HUDEP-2 (cell line): ENCODE measurements at regions not wholly inside any gene's neighbourhood (a gene's known extent, or its start where the extent isn't known, plus 50 kb on each side); places are given as distances from the start of the nearest gene placed in this dataset.

Experiments
- DNase-seq, 76 experiments: peaks; one replicate each; lab custom pipeline; 2025; ENCODE audit not compliant: unreplicated experiment in 76 of 76; lab: John Stamatoyannopoulos, UW

DNA sequence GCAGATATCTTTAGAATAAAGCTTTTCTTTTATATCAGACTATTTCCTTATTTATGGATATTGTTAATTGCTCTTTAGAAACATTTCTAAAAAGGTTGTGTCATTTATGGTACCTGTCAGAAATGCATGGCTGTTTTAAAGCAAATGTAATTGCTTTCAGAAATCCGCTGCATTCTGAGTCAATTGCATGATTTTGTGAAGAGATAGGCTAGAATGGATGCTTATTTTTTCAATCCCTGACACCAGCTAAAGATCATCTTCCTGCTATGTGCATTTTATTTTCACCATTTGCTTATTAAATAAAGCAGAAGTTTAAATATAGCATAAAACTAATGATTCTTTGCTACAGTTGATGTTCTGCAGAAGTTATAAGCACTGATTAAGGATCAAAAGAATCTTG is 170.2 kb upstream of the C9orf72 start:
- no peak for DNase-seq

GRCh38 chr9:27747450-27747849 is 174.2 kb upstream of the C9orf72 start:
- DNase-seq = no peak

- no peak for DNase-seq
These were observed 176.6 kb upstream of the C9orf72 start for GRCh38 chr9:27749838-27750237.

DNA sequence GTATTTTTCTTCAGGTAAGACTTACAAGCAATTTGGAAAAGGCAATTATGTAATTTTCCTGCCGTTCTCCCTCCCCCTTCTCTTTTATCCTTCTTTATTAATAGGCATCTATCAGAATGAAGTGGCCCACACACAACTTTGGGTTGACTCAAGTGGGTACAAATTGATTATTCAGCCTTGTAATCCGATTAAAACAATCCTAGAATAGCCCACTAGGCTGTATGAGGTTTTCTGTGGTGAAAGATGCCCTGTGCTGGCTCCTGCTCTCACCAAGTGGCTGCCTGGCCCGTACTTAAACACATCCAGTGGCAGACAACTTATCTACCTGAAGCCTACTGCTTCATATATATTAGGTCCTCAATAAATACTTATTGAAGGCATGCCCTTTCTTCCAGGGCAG is 177.3 kb upstream of the C9orf72 start:
- DNase-seq = no peak

DNA sequence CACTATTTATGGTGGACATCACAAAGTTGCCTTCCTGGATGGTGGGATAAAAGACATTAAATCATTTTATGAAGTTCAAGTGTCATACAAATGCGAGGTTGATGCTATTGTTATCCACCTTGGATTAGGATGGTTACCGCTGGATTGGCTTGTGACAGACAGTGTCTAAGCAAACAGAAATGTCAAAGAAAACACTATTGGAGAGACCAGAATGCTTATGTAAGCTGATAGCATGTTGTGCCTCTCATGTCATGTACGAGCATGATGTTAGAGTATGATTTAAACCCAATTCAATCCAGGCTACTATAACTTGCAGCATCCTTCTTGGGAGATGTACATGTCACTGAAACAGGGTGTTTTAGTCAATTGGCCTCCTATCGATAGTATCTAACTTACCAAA is 178.8 kb upstream of the C9orf72 start:
- no peak for DNase-seq

DNA sequence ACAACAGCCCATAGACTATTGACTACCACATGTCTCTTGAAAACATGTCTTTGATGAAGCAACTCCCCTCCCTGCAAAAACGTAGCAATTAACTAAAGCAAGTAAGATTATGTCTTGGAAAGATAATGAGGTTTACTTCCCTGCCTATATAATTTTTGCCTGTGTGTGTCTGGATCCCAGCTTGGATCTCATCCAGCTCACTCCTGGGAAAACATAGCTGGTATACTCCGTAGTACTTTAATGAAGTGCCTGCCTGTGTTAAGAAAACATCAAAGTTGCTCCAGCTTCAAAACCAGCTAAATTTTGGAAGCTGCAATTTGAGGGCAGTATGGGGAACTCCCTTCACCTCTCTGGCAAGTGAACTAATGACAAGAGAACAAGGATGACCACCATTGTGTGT is 182.6 kb upstream of the C9orf72 start:
- DNase-seq = no peak

DNA sequence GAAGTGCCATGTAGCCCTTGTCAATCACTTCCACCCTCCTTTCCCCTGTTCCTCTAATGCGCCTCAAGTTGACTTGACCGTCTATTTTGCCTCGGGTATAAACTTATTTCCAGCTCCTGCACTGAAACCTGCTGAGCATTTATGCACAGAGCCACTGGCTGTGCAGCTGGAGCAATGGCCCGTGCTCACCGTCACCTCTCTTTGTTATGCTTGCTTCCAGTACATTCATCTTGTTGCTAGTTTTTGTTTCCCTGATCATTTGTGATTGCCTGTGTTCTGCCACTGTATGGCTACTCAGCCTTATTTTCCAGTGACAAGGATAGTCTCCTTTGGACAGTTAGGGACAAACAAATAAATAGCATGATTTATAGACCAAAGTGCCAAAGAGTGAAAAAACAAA is 183.1 kb upstream of the C9orf72 start:
- no peak for DNase-seq

- no peak for DNase-seq
These were observed 190.6 kb upstream of the C9orf72 start for GRCh38 chr9:27763831-27764230.

DNA sequence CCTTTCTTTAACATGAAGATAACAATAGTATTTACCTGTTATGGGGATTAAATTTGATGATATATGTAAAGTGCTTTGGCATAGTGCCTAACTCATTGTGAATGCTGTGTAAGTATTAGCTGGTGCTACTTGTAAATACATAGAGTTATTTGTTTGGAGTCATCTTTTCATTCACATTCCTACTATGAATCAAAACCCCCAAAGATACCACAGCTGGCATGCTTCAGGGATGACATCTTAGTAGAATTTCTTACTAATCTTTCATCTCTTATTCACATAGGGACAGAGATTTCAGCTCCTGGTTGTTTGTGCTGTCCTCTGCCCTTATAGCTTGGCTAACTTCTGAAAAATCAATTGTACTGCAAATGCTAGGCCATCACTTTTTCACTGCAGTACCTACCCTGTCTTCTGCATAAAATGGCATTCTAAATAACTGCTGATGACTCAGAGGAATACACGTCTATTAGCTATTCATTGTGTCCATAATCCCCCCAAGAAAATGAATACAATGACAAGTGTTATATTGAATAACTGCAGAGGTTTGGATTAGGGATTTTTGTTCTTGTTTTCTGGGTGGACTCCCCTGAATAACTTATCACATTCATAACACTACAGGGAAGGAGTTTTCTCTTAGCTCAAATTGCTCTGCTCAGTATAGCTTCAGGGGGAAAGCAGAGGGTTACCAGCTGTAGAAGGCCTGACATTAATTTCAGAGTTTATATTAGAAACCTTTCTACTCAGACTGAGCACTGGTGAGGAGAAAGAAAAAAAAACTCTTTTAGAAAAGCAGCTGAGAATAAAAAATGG is 192.2 kb upstream of the C9orf72 start:
- no peak for DNase-seq

DNA sequence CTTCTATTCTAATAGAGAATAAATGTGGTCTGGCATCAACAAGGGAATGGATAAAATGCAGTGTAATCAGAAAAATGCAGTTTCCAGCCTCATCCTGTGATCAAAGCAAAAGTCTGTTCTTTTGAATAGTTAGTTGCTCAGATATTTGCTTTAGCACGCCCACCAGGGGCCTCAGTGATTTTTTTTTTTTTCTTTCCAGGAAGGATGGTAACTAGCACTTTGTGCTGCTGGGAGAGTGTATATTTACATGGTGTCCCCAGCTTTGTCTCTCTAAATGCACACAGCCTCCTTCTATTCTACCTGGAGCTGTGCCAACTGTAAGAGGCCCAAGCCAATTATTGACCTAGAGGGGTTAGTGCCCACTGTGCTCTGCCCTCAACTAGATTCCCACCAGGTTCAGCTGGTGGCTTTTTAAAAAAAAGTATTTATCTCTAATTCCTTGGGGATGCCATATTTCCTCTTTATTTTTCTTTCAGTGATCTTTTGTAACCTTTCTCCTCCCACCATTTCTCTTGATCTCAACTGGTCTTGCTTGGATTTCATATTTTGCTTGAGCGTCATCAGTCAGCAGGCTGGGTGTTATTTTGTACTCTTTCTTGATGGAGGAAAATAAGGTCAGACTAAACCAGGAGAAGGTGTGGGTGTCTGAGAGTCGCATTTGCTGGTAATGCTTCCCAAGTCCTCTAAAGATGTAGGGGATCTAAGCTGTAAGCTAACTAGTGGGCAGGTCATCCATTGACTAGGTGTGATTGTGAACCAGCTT is 193.0 kb upstream of the C9orf72 start:
- no peak for DNase-seq

GRCh38 chr9:27768781-27769180 is 195.5 kb upstream of the C9orf72 start:
- no peak for DNase-seq

- no peak for DNase-seq
These were observed 197.3 kb upstream of the C9orf72 start for GRCh38 chr9:27770541-27770940.

DNA sequence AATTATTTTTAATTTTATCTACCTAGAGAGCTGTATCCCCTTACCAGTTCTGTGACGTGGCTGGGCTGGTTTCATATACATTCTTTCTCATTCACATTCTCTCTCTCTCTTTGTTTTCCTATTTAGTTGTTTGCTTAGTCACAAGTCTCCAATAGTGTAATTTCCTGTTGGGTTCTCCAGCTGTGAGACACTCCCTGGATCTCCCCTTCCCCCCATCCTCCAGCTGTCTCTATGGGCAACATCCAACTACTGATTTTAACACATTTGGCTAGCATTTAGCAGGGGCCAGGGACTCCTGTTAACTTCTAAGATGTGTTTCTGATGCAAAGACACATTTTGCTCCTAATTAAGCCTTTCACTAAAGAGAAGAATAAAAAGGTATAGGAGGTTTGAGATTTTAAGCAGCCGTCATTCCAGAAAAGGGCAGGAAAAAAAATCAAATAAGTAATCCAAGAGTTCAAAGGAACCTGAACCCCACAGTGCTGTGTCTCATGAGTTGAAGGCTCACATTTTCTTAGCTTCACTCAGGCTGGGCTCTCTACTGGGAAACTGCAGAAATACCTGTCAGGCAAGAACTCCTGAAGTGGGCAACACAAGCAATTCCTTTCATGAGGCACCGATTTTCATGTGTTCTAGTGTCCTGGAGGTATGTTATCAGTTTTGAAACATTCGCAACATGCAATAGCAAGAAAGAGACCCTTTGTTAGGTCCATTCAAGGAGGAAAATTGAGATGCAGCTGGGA is 198.7 kb upstream of the C9orf72 start:
- no peak for DNase-seq

- DNase-seq = no peak
These were observed 211.8 kb upstream of the C9orf72 start for GRCh38 chr9:27784847-27785713.

GRCh38 chr9:27785714-27786100 is 212.4 kb upstream of the C9orf72 start:
- no peak for DNase-seq

DNA sequence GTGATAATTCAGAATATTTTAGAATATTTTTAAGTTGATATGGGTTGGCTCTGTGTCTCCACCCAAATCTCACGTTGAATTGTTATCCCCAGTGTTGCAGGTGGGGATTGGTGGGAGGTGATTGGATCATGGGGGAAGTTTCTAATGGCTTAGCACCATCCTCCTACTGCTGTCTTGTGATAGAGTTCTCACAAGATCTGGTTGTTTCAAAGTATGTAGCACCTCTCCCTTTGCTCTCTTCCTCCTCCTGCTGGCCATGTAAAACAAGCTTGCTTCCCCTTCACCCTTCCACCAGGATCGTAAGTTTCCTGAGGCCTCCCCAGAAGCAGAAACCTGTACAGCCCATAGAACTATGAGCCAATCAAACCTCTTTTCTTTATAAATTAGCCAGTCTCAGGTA is 214.6 kb upstream of the C9orf72 start:
- DNase-seq = peak in 4 of 76 experiments; percentile 1 to 3 (median 2)

GRCh38 chr9:27791311-27791710 is 218.0 kb upstream of the C9orf72 start:
- no peak for DNase-seq

DNA sequence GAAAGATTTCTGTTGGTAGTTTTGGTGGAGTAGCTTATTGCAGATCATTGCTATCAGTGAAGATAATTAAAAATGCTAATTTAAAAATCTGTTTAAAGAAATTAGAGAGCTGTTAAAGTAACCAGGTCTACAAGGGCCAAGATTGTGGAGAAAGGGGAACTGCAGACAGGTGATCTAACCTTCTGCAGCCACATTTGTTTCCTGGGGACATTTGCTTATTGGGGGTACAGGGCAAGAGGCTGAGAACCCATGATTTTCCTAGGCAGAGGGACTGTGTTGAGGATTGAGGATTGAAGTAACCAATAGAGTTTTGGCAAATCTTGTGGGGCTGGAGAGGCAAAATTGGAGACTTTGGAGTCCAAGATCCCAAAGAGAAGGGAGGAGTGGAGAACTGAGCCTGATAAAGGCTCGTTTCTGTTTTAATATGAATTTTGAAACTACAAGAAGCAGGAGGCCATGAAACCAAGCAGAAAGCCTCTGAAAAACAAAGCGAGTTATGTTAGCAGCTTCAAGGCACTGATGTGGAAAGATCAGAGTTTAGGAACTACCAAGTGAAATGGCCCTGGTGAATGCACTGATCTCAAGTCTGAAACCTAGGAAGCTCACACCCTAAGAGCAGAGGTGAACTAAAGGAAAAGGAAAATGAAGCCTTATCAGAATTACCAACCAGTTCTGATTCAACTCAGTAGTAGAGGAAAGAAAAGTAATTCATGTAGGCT is 219.8 kb upstream of the C9orf72 start:
- no peak for DNase-seq

GRCh38 chr9:27799326-27799725 is 226.0 kb upstream of the C9orf72 start:
- DNase-seq = no peak

- no peak for DNase-seq
These were observed 226.9 kb upstream of the C9orf72 start for GRCh38 chr9:27800159-27800558.
